ENCODE measurements at regions not wholly inside any gene's neighbourhood (a gene's known extent, or its start where the extent isn't known, plus 50 kb on each side); places are given as distances from the start of the nearest gene placed in this dataset.

GRCh38 chr21:15274701-15275485, 210.1 kb upstream of the NRIP1 start (continued):
- no peak for TF ChIP-seq EZH2phosphoT487 (IDR thresholded peaks at IDR 0.05; ENCODE audit: unreplicated experiment)

GRCh38 chr21:15275615-15276235, 210.9 kb upstream of the NRIP1 start:
- Histone ChIP-seq H2AFZ (no peak overlapping the region), H3K4me1 (ENCODE audit: insufficient read depth) (no peaks in the 10 kb centered on the region), H3K79me2 (replicated peaks; ENCODE audit: insufficient read depth) (no peaks in the 10 kb centered on the region), H3K27ac (ENCODE audit: low read depth) (no peak overlapping the region), H4K20me1 (replicated peaks; ENCODE audit: insufficient read depth) (no peaks in the 10 kb centered on the region), H3K36me3 (ENCODE audit: insufficient read depth) (no peaks in the 10 kb centered on the region), H3F3A (replicated peaks; ENCODE audit: low read depth) (no peaks in the 10 kb centered on the region), H3K27me3 (ENCODE audit: insufficient read depth) (no peaks in the 10 kb centered on the region), H3K4me3 (no peak overlapping the region), H3K4me2 (no peak overlapping the region), H3K9me2 (ENCODE audit: insufficient read depth) (no peaks in the 10 kb centered on the region)
- ATAC-seq (no peak), DNase-seq (ENCODE audit: low spot score) (no peak)
- Mint-ChIP-seq H3K9me3 (no peaks in the 10 kb centered on the region), H3K27me3 (ENCODE audit: insufficient read depth, low read depth, poor library complexity) (no peaks in the 10 kb centered on the region), H3K4me3 (no peak overlapping the region), H3K36me3 (ENCODE audit: low read depth) (no peaks in the 10 kb centered on the region), H3K4me1 (no peaks in the 10 kb centered on the region), H3K27ac (no peak overlapping the region)
- TF ChIP-seq JUNB (IDR thresholded peaks at IDR 0.05; ENCODE audit: unreplicated experiment) (no peak), POLR2AphosphoS5 (IDR thresholded peaks at IDR 0.05; ENCODE audit: low read depth) (no peak), ETS1 (IDR thresholded peaks at IDR 0.05) (no peak)

- Mint-ChIP-seq H3K27me3 (ENCODE audit: insufficient read depth, low read depth, poor library complexity) (no peaks in the 10 kb centered on the region), H3K36me3 (ENCODE audit: low read depth) (no peaks in the 10 kb centered on the region), H3K4me3 (no peak overlapping the region), H3K9me3 (peaks cover 1% of the 10 kb centered on the region; the same call in 1 of the 3 replicates), H3K27ac (no peak overlapping the region), H3K4me1 (no peaks in the 10 kb centered on the region)
- ATAC-seq: no peak
- Histone ChIP-seq H3K79me2 (replicated peaks; ENCODE audit: insufficient read depth) (no peaks in the 10 kb centered on the region), H4K20me1 (replicated peaks; ENCODE audit: insufficient read depth) (no peaks in the 10 kb centered on the region), H3F3A (replicated peaks; ENCODE audit: low read depth) (no peaks in the 10 kb centered on the region), H3K4me3 (no peak overlapping the region), H3K27ac (ENCODE audit: low read depth) (no peak overlapping the region), H3K36me3 (ENCODE audit: insufficient read depth) (no peaks in the 10 kb centered on the region), H3K4me2 (no peak overlapping the region), H3K27me3 (ENCODE audit: insufficient read depth) (no peaks in the 10 kb centered on the region), H3K9me2 (ENCODE audit: insufficient read depth) (no peaks in the 10 kb centered on the region), H3K4me1 (ENCODE audit: insufficient read depth) (no peaks in the 10 kb centered on the region), H2AFZ (no peak overlapping the region)
- no peak for DNase-seq (ENCODE audit: low spot score)
- TF ChIP-seq CREB1 (CRISPR knock-in tag; IDR thresholded peaks at IDR 0.05; ENCODE audit: low read depth) (no peak), JUNB (IDR thresholded peaks at IDR 0.05; ENCODE audit: unreplicated experiment) (no peak), POLR2AphosphoS5 (IDR thresholded peaks at IDR 0.05; ENCODE audit: low read depth) (no peak), ZNF331 (CRISPR knock-in tag; IDR thresholded peaks at IDR 0.05; ENCODE audit: low read depth) (no peak), EZH2 (IDR thresholded peaks at IDR 0.05; ENCODE audit: low read depth, unreplicated experiment) (no peak), STAT1 (IDR thresholded peaks at IDR 0.05; ENCODE audit: unreplicated experiment) (no peak), ETS1 (IDR thresholded peaks at IDR 0.05) (no peak), EZH2phosphoT487 (IDR thresholded peaks at IDR 0.05; ENCODE audit: unreplicated experiment) (no peak), REST (IDR thresholded peaks at IDR 0.05; ENCODE audit: unreplicated experiment) (no peak), NANOG (IDR thresholded peaks at IDR 0.05; ENCODE audit: borderline replicate concordance) (no peak), ZNF114 (CRISPR knock-in tag; IDR thresholded peaks at IDR 0.05) (no peak), CTCF (conservative IDR thresholded peaks at IDR 0.05; ENCODE audit: low read depth in 2 of 2) (no peak)
These were observed 211.4 kb upstream of the NRIP1 start for GRCh38 chr21:15276243-15276642.

All from GM23338 (cell line).